Left cardiac atrium (tissue), 4 donors: ENCODE measurements at regions not wholly inside any gene's neighbourhood (a gene's known extent, or its start where the extent isn't known, plus 50 kb on each side); places are given as distances from the start of the nearest gene placed in this dataset.
A peak's percentile ranks its signal among the peaks of the same experiment; 100 is the strongest.
"Not testable (repeated sequence)": the region's sequence is repeated elsewhere in the genome, so short reads cannot be mapped to it uniquely, and the experiment has no call there.

Source experiments
- ATAC-seq, 2 donors: fragments of 200-7000 bp; cut with Tn5 transposase; one replicate each; pipeline ENCODE4 v1.9.1; 2020; ENCODE audit warnings: mild to moderate bottlenecking in 2 of 2, moderate library complexity in 2 of 2
- DNase-seq: peaks from one replicate; pipeline ENCODE4 v3.0.0-alpha.2; 2020
- intact Hi-C, 2 donors: fragments of 100-400 bp; cut with DNase I; formaldehyde crosslinking; loops; one replicate each; pipeline versions ENCODE4 v1.14.1 to v1.15.1; 2022 to 2023
- donor health status: DM: no; HTN: yes; CAD: no.
- donor health status: DM: no; HTN: yes; CAD: no; lungs with severe emphysema.
- donor health status: DM: yes; HTN: yes; CAD: no.
- donor health status: Dilated cardiomyopathy.

- intact Hi-C loops: loop anchor here in 1 of 2 donors (2.0 kb wide), 1 partner anchor 18 kb away; no protein-coding TSS in a partner anchor
These were observed 1060.0 kb upstream of the DDX18 start for GRCh38 chr2:116754381-116755101.

GRCh38 chr2:116761864-116762263 lies 1052.6 kb upstream of the DDX18 start:
- intact Hi-C loops: no loop called here
- DNase-seq: no peak
- ATAC-seq: no peak

More at GRCh38 chr2:116754381-116755101, 1060.0 kb upstream of the DDX18 start:
- ATAC-seq (peak in 1 of 2 donors; percentile 42), DNase-seq (no peak)

GRCh38 chr2:116769514-116769913 lies 1045.0 kb upstream of the DDX18 start:
- DNase-seq: no peak
- intact Hi-C loops: no loop called here

GRCh38 chr2:116776556-116776955 lies 1037.9 kb upstream of the DDX18 start:
- DNase-seq (no peak), ATAC-seq (no peak)
- intact Hi-C loops: no loop called here

More at GRCh38 chr2:116769514-116769913, 1045.0 kb upstream of the DDX18 start:
- ATAC-seq: no peak

- no peak for ATAC-seq
- no peak for DNase-seq
- intact Hi-C loops: no loop called here
These were observed 1026.6 kb upstream of the DDX18 start for GRCh38 chr2:116787848-116788247.

- ATAC-seq (no peak), DNase-seq (no peak)
- intact Hi-C loops: no loop called here
These were observed 1011.8 kb upstream of the DDX18 start for GRCh38 chr2:116802671-116803070.

- ATAC-seq (no peak), DNase-seq (no peak)
- intact Hi-C loops: no loop called here
These were observed 1009.6 kb upstream of the DDX18 start for GRCh38 chr2:116804901-116805300.

GRCh38 chr2:116806505-116806904 lies 1008.0 kb upstream of the DDX18 start:
- DNase-seq, ATAC-seq, intact Hi-C loops: not testable (repeated sequence)

GRCh38 chr2:116809109-116809508 lies 1005.4 kb upstream of the DDX18 start:
- DNase-seq (no peak), ATAC-seq (no peak)
- intact Hi-C loops: no loop called here

- ATAC-seq (no peak), DNase-seq (no peak)
- intact Hi-C loops: no loop called here
These were observed 1004.4 kb upstream of the DDX18 start for GRCh38 chr2:116810071-116810470.

- DNase-seq (no peak), ATAC-seq (no peak)
- intact Hi-C loops: no loop called here
These were observed 1003.8 kb upstream of the DDX18 start for GRCh38 chr2:116810645-116811044.

- intact Hi-C loops: no loop called here
- no peak for ATAC-seq
- no peak for DNase-seq
These were observed 995.1 kb upstream of the DDX18 start for GRCh38 chr2:116819355-116819754.

GRCh38 chr2:116820986-116821385 lies 993.5 kb upstream of the DDX18 start:
- intact Hi-C loops: no loop called here
- no peak for ATAC-seq
- DNase-seq: no peak

GRCh38 chr2:116829543-116829942 lies 984.9 kb upstream of the DDX18 start:
- DNase-seq, ATAC-seq, intact Hi-C loops: not testable (repeated sequence)

GRCh38 chr2:116832148-116832547 lies 982.3 kb upstream of the DDX18 start:
- ATAC-seq (no peak), DNase-seq (no peak)
- intact Hi-C loops: no loop called here

GRCh38 chr2:116833052-116833451 lies 981.4 kb upstream of the DDX18 start:
- intact Hi-C loops: no loop called here
- no peak for DNase-seq
- ATAC-seq: no peak

- no peak for ATAC-seq
- DNase-seq: no peak
- intact Hi-C loops: no loop called here
These were observed 972.3 kb upstream of the DDX18 start for GRCh38 chr2:116842164-116842563.

GRCh38 chr2:116859708-116860107 lies 954.8 kb upstream of the DDX18 start:
- DNase-seq (no peak), ATAC-seq (no peak)
- intact Hi-C loops: no loop called here

GRCh38 chr2:116874021-116874420 lies 940.5 kb upstream of the DDX18 start:
- no peak for ATAC-seq
- intact Hi-C loops: no loop called here
- no peak for DNase-seq

- intact Hi-C loops: no loop called here
- DNase-seq (no peak), ATAC-seq (no peak)
These were observed 937.2 kb upstream of the DDX18 start for GRCh38 chr2:116877274-116877673.

GRCh38 chr2:116877944-116878343 lies 936.5 kb upstream of the DDX18 start:
- intact Hi-C loops: no loop called here
- DNase-seq (no peak), ATAC-seq (no peak)
